Activated CD4-positive, alpha-beta T cell treated with anti-CD3 and anti-CD28 coated beads for 4 hours (primary cell): ENCODE measurements at regions not wholly inside any gene's neighbourhood (a gene's known extent, or its start where the extent isn't known, plus 50 kb on each side); places are given as distances from the start of the nearest gene placed in this dataset.

Source experiments
- DNase-seq, 2 donors: peaks; one replicate each; pipeline ENCODE4 v3.0.0-alpha.2; 2020

DNA sequence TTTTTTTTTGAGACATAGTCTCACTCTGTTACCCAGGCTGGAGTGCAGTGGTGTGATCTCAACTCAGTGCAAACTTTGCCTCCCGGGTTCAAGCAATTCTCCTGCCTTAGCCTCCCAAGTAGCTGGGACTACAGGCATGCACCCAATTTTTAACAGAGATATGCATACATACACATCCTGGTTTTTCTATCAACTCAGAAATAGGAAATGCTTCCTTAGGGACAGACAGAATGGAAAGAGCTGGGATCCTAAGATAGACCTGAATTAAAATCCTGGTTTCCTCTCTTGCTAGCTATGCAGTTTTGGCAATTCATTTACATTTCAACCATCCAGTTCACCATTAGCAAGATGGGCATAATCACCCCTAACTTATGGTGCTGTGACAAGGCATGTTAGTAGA, 347.5 kb downstream of the GPAM start:
- no peak for DNase-seq

DNA sequence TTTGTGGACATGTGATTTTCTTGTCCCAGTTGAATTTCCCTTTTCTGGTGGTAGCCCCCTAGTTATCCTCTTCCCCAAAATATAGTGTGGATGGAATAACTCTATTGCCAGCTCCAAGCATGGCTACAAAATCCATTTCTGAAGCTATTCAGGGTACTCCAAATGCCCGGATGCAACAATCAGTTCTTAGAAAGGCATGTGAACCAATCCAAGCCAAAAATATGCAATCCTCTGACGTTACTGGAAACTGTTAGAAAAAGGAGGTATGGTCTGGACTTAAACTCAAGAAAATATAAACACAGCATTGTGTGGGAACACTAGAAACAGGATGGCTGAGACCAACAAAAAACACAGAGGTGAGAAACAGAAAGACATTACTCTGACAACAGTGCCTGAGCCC, 347.0 kb downstream of the GPAM start:
- no peak for DNase-seq

DNA sequence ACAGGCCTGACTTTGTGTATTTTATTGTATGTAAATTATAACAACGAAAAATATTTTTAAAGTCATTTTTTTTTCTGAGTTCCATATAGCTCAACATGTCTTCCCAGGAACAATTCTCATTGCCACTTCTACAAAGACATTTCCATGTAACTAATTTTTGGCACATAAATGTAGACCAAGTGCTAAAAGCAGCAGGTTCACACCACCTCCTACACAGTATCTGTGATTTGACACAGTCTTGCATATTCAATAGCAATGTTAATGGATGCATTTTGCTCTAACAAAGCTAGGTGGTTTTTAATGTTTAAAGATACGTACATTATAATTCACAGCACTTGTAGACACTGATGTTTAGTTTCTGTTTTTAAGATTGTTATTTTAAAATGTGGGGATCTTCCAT, 346.5 kb downstream of the GPAM start:
- DNase-seq: no peak

DNA sequence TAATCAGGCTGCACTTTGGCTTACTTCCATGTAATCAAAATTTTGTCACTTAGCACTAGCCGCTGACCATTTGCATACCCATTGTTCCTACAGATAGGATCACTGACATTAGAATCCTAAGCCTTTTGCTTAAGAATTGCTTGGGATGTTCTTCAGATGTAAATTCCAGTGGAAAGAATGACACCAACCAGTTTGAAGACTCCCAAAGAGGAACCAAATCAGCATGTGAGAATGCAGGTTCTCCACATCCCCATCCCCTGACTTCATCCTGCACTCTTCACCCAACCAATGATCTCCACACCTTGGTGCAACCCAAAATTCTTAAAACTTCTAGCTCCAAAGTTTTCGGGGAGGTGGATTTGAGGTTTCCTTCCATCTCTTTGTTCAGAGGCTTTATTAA, 345.6 kb downstream of the GPAM start:
- no peak for DNase-seq

DNA sequence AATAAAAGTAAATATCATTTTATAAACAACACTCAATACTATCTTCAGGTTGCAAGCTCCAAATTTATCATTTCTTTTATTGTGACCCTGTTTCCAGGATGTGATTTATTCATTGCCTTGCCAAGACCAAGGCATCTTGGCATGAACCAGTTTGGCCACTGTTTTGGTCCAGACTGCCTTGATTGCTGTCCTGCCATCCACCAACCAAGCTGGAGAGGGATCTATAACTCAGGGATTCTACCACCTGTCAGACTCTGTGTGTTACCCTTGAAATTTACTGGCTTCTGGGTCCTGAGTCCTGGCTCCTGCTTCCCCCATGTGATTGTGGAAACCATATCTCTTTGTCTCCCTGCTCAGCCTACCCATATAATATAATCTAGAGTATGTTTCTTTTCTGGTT, 343.0 kb downstream of the GPAM start:
- DNase-seq: no peak

DNA sequence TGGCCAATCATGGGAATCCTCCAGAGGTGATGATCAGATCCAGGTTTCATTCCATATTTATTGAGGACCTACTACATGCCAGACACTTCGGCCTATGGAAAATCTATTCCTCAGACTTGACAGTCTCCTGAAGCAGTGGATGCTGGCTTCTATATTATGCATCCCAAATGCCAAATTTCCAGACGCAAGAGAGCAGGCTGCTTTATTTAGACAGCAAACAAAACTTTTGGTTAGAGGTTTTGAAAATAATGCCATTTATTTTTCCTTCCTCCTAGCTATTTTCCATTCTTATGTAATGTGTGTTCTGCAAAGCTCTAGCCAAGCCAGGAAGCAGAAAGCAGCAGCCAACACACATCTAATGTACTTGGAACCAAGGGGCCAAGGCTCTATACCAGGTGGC, 330.8 kb downstream of the GPAM start:
- no peak for DNase-seq

DNA sequence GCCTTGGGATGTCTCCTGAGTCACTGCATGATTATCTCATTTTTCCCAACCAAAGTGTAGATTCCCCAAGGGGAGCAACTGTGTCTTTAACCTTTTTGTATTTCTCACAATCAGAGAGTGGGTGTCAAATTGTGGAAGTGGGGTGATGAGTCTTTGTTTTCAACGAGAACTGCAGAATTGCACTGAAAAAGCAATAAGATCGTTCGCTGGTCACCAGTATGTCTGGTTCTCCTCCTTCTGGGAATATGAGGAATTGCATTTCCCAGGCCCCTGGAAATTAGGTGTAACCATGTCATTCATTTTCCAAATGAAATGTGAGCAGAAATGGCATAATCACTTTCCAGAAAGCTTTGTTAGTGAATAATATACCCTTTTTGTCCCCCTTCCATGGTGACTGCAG, 326.9 kb downstream of the GPAM start:
- DNase-seq: no peak

DNA sequence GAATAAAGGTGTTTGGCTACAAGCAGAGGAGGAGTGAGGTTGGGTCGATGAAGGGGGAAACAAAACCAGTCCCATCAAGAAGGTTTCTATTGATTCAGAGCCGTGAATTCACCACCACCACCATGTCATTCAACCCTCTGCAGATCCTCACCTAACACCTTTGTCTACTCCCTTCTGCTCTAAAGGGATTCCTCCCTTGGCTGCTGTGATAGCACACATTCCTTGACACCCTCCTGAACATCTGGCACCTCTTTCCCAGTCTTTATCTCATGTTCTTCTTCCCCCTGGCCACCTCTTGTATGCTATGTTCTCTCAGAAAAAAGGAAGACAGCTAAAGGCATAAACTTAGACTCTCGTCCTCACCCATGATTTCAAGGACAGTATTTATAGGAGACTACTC, 318.0 kb downstream of the GPAM start:
- DNase-seq: no peak

DNA sequence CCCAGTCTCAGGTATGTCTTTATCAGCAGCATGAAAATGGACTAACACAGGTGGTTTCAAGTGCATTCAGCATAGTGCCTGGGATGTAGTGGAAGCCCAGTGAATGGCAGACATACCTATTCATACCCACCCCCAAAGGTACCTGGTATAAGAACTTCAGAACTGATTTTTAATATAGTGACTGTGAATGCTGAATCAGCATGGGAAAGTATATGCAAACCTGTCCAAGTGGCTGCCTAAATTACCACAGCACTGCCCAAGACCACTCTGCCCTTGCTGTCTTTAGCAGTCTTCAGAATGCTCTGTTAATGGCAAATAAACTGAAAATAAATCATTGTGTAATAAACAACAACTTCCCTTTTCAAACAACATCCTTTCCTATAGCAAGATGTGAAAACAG, 312.1 kb downstream of the GPAM start:
- DNase-seq: no peak

DNA sequence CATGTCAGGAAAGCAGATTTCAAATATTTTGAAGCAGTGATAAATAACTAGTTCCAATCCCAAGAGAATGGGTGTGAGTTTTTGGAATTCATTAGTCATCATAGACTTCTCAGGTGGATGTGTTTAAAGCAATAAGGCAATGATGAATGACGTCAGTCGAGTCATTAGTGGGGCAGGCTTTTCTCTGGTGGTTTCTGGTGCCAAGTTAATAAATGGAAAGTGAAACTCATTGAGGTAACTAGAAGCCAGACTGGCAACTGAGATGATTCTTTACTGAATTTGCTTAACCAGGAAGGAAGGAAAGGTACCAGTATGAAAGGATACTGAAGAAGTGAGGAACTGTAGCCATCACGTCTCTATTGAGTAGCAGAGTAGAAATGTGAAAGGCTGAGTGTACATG, 311.0 kb downstream of the GPAM start:
- no peak for DNase-seq

DNA sequence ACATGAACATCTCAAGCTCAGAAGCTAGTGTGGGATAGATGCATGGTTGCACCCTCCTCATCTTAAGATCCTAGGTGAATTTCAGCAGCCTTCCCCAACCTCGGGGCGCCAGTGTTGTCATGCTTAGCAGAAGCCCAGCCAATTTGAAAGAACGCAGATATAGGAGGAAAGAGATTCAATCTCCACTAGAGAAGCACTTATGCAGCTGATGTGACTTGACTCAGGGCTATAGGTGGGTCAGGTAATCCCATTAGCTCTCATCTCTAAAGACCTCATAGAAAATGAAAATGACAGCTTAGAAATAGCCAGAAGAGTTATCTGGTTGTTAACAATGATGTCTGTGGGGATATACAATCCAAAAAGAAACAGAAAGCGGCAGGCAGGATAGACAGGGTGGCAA, 310.5 kb downstream of the GPAM start:
- no peak for DNase-seq

DNA sequence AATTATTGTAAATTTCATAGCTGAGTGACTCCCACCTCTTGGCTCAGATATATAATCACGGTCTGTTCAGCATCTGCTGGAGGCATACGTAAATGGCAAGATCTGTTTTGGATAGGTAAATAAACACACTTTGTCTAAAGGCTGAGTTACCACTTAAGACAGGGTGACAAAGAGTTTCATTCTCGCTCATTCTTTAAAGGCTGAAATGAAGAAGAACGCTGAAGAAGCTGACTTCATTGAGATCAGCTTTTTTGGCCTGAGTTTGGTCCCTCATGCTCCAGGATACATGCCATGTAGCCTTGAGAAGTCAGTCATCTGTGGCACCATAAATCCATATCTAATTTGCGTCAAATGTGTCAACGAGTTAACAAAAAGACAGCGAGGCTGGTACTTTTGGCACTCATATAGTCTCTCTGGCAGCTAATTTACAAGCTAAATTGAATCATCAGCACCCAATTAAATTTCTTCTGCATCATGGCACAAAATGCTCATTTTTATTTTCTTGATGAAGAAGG, 309.9 kb downstream of the GPAM start:
- DNase-seq: no peak

DNA sequence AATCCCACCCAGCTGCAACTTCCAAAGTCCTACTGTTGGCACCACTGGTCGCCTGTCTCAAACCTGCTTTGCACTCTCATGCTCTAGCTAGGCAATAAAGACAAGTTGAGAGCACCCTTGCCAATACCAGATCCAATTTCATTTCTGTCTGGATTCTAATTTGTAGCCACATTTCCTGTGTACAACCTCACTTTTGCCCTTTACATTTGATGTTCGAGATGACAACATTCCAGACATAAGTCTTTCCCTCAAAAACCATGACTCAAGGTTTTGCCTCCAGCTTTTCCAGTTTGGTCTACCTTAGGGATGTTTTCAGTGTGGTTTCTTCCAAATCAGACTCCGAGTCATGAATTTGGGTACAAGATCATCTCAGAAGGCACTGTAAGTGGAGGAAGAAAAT, 309.0 kb downstream of the GPAM start:
- DNase-seq: no peak

DNA sequence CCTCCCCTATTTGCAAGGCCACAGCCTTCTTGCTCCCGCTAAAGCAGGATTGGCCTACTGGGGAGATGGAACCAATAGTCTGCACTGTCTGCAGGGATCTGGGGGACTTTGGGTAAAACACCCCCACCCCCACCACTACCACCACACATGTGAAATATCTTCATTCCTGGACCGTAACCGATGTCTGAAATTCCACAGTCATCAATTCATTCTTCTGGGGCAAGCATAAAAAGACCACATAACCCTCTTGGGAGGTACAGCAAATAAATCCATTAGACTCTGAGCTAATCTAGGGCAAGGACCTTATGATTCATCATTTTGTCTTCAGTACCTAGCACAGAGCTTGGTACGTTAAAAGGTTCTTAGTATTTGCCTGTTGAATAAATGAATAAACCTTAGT, 307.8 kb downstream of the GPAM start:
- DNase-seq: no peak

DNA sequence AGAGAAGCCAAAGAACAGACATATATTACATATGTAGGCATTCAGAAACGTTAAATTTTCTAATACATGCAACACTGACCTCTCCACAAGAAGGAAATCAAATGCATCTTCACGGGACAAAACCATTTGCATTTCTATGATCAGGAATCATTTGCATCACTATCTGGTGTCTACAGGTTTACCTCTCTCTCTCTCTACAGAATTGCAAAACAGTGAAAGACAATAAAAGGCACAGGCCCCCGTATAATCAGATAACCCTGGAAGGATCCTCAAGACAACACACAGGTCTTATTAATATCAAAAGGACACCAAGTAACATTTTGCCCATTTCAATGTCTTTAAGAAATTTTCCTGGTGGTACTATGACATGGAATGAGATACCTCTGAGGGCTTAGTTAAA, 306.3 kb downstream of the GPAM start:
- no peak for DNase-seq

DNA sequence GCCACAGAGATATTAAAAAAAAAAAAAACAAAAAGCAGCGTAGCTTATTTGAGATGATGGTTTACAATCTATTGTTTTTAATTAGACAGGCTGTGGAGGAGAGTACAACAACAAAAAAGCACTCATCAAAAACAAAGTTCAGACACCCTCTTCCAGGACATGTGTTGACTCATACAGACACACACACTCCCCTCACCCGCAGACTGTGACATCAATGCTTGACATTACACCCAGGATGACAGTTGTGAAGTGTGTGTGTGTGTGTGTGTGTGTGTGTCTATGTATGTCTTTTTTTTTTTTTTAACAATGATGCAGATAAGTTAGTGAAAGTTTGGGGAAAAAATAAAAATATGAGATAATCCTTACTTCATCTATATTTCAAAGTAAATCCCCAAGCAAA, 303.6 kb downstream of the GPAM start:
- no peak for DNase-seq

DNA sequence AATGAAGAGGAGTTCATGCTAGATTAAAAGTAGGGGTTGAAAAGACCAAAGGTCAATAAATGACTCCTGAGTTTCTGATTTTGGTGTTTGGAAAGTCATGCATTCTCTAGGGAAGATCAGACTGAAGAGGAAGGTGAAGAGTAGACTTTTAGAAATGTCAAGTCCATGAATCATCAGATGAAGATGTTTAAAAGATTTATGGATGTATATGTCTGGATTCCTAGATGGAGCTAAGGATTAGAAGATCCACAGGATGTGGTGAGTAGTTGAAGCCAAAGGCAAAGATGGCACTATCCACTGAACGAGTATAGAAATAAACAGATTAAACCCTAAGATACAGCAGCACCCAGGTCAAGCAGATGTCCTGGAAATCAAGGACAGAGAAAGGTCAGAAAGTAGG, 298.5 kb downstream of the GPAM start:
- DNase-seq: no peak

DNA sequence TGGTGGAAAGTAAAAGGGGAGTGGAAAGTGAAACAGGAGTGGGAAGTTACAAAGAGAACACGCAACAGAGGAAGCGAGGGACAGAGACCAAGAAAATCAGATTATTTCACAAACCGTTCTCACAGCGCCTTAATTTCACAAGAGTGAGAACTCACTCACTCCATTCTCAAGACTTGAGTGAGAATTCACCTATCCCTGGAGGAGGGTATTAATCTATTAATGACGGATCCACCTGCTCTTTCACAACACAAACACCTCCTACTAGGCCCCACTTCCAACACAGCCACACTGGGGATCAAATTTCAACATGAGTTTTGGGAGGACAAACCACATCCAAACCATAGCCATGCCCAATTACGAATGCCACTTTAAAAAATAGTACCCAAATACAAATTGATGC, 297.6 kb downstream of the GPAM start:
- no peak for DNase-seq

DNA sequence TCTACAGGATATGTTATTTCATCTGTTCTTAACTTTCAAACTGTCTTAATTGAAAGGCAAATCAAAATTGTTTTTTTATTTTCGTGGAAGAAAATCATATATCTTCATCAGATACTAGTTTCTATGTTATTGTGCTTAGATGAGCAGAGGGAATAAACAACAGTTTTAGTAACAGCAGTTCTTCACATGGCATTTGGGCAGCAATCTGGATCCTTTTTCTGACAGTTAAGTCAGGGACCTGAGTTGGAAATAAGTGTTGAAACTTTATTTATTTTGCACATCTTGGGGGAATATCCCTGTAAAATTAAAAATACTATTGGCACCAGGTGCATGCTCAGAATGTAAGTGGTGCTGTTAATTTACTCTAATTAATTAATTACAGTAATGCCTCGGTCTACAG, 296.3 kb downstream of the GPAM start:
- DNase-seq: no peak

DNA sequence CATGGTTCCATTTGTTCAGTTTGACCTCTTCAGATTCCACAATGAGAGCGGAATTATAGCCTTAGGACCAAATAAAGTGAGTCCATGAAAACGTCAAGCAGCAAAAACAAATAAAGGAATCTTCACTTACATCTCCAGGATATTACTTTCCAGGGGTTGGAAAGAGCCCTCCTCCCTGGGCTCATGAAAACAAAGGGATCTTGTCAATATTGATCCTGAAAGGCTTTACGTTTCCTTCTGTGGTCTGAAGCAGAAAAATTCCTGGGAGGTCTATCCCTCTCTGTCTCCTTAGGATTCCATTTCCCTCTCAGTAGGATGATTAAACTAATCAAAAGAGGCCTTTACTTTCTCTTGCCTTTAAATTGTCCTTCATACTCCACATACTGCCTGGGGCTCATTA, 293.5 kb downstream of the GPAM start:
- DNase-seq: no peak

DNA sequence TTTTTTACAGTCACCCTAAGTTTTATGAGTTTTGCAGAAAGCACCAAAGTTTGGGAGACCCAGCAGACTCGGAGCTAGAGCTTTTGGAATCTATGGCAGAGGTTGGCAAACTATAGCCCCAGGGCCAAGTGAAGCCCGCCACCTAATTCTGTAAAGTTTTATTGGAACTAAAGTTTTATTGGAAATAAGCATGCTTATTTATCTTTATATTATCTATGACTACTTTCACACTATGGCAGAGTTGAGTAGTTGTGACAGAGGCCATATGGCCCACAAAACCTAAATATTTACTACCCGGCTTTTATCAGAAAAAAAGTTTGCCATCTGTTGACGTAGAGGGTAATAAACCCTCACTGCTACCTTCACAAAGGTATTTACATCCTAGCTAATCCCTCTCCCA, 267.6 kb downstream of the GPAM start:
- no peak for DNase-seq

DNA sequence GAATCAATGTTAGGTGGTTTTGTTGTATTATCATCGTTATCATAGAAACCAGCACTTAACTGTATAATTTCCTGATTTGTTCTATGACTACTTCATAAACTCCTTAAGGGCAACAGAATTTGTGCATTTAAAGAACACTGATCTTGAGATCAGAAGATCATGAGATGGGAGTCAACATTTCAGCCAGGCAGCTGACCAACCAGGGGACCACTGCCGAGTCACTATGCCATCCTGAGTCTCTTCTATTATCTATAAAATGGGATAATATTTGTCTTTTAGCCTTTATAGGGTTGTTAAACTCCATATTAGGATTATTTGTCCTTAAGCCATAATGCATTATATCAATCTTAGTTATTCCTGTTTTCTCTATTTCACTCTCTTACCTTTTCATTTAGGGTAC, 261.7 kb downstream of the GPAM start:
- no peak for DNase-seq

DNA sequence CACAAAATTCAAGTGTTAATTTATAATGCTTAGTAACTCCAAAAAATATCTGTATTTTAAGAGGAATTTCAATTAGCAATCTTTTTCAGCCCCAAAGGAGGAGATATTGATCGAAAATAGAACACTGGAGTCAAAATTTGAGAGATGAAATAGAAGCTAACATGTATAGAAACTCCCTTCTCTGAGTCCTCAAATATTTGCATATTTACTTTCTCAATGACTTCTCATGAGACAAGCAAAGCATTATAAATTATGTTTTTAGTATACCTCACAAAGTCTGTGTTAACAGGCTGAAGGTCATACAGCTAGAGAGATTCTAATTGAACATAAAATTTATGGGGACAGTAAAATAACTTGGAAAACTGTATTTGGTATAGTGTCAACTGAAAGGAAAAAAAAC, 260.5 kb downstream of the GPAM start:
- no peak for DNase-seq

DNA sequence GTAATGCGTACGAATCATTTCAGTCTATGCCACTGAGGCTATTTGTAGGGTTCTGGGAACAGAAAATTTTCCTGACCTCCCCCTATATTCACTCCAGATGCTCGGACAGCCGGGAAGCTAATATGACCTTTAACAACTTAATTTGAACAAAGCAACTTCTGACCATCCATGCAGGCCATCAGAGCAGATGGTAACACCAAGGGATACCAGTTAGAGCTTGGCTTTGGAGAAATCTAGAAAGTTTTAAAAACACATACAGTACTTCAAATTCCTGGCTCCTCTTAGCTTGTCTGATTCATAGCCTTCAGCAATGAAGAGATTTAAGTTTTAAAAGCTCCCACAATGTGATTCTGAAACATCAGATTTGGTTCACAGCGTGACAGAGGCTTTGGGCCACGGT, 257.3 kb downstream of the GPAM start:
- DNase-seq: no peak

DNA sequence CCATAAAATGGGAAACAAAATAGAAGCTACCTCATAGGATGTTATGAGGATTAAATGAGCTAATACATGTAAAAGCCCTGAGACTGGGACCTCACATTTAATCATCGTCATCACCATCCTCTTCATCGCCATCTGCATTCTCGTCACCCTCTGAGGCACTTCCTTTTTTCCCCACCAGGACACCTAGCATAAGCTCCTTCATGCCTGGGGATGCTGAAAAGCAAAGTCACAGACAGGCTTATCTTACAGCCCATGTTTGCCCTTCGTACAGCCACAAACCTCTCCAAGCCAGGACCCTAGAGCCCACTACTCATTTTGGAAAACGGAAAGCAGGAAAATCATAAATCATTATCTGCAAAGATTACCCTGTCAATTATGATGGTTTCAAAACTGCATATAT, 249.6 kb downstream of the GPAM start:
- DNase-seq: no peak

DNA sequence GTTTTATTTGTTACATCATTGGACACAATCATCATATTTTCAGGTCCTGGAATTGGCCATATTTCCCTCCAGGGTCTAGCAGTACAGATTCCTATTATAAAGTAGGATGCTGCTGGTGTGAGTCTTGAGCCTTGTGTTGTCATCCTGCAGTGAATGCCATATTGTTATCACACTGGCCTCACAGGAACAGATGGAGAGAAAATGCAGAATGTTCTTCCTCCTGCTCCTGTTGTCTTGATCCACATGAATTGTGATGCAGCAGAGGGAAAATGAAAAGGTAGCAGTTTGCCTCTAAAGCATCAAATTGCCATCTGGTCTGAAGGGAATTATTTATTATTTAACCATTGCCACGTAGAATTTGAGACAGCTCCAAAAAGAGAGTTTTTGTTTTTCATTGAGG, 248.6 kb downstream of the GPAM start:
- no peak for DNase-seq
